ENCODE measurements at regions not wholly inside any gene's neighbourhood (a gene's known extent, or its start where the extent isn't known, plus 50 kb on each side); places are given as distances from the start of the nearest gene placed in this dataset.

- H3K4me3 ChIP-seq (ENCODE audit: low read length, poor library complexity, severe bottlenecking), result no peak overlapping the region
- H3K27me3 ChIP-seq (ENCODE audit: insufficient read depth, low read length, poor library complexity, severe bottlenecking), result no peaks in the 10 kb centered on the region
- no peaks in the 10 kb centered on the region for H3K36me3 ChIP-seq (ENCODE audit: insufficient read depth, low read length)
- no peaks in the 10 kb centered on the region for H4K20me1 ChIP-seq (ENCODE audit: insufficient read depth, low read length, poor library complexity, severe bottlenecking)
- H3K9me2 ChIP-seq (replicated peaks; ENCODE audit: low read depth, low read length), result no peaks in the 10 kb centered on the region
- no peak overlapping the region for H3K9ac ChIP-seq (ENCODE audit: low read depth, low read length, poor library complexity, severe bottlenecking)
- H3K79me2 ChIP-seq (ENCODE audit: insufficient read depth, low read length), result no peaks in the 10 kb centered on the region
- H3K4me2 ChIP-seq (ENCODE audit: low read depth, low read length, poor library complexity, severe bottlenecking), result no peak overlapping the region
- no peaks in the 10 kb centered on the region for H3K4me1 ChIP-seq (ENCODE audit: insufficient read depth, low read length, poor library complexity, severe bottlenecking)
- no peaks in the 10 kb centered on the region for H3F3A ChIP-seq (ENCODE audit: low read depth)
- H2AFZ ChIP-seq (ENCODE audit: low read length), result no peak overlapping the region
- no peaks in the 10 kb centered on the region for H3K9me3 ChIP-seq (ENCODE audit: insufficient read depth, low read depth, low read length)
- TF ChIP-seq EZH2phosphoT487 (IDR thresholded peaks at IDR 0.05; ENCODE audit: borderline replicate concordance) (no peak), CTCF (conservative IDR thresholded peaks at IDR 0.05; ENCODE audit: low read length) (no peak)
These were observed 234.4 kb upstream of the SRRM4 start for GRCh38 chr12:118746960-118747359.

GRCh38 chr12:118747771-118748170 is 233.6 kb upstream of the SRRM4 start:
- Histone ChIP-seq H3K4me1 (ENCODE audit: insufficient read depth, low read length, poor library complexity, severe bottlenecking) (no peaks in the 10 kb centered on the region), H3F3A (ENCODE audit: low read depth) (no peaks in the 10 kb centered on the region), H3K9me3 (ENCODE audit: insufficient read depth, low read depth, low read length) (no peaks in the 10 kb centered on the region), H3K36me3 (ENCODE audit: insufficient read depth, low read length) (no peaks in the 10 kb centered on the region), H3K4me2 (ENCODE audit: low read depth, low read length, poor library complexity, severe bottlenecking) (no peak overlapping the region), H4K20me1 (ENCODE audit: insufficient read depth, low read length, poor library complexity, severe bottlenecking) (no peaks in the 10 kb centered on the region), H3K79me2 (ENCODE audit: insufficient read depth, low read length) (no peaks in the 10 kb centered on the region), H3K4me3 (ENCODE audit: low read length, poor library complexity, severe bottlenecking) (no peak overlapping the region), H3K9me2 (replicated peaks; ENCODE audit: low read depth, low read length) (no peaks in the 10 kb centered on the region), H3K27me3 (ENCODE audit: insufficient read depth, low read length, poor library complexity, severe bottlenecking) (no peaks in the 10 kb centered on the region), H2AFZ (ENCODE audit: low read length) (no peak overlapping the region), H3K9ac (ENCODE audit: low read depth, low read length, poor library complexity, severe bottlenecking) (no peak overlapping the region)
- TF ChIP-seq CTCF (conservative IDR thresholded peaks at IDR 0.05; ENCODE audit: low read length), result no peak
- no peak for TF ChIP-seq EZH2phosphoT487 (IDR thresholded peaks at IDR 0.05; ENCODE audit: borderline replicate concordance)

GRCh38 chr12:118748478-118749380 is 232.6 kb upstream of the SRRM4 start:
- Histone ChIP-seq H3K9me3 (ENCODE audit: insufficient read depth, low read depth, low read length) (no peaks in the 10 kb centered on the region), H3K4me2 (ENCODE audit: low read depth, low read length, poor library complexity, severe bottlenecking) (no peak overlapping the region), H4K20me1 (ENCODE audit: insufficient read depth, low read length, poor library complexity, severe bottlenecking) (no peaks in the 10 kb centered on the region), H2AFZ (ENCODE audit: low read length) (no peak overlapping the region), H3K4me3 (ENCODE audit: low read length, poor library complexity, severe bottlenecking) (no peak overlapping the region), H3F3A (ENCODE audit: low read depth) (no peaks in the 10 kb centered on the region), H3K79me2 (ENCODE audit: insufficient read depth, low read length) (no peaks in the 10 kb centered on the region), H3K4me1 (ENCODE audit: insufficient read depth, low read length, poor library complexity, severe bottlenecking) (no peaks in the 10 kb centered on the region), H3K9ac (ENCODE audit: low read depth, low read length, poor library complexity, severe bottlenecking) (no peak overlapping the region), H3K36me3 (ENCODE audit: insufficient read depth, low read length) (no peaks in the 10 kb centered on the region), H3K9me2 (replicated peaks; ENCODE audit: low read depth, low read length) (no peaks in the 10 kb centered on the region), H3K27me3 (ENCODE audit: insufficient read depth, low read length, poor library complexity, severe bottlenecking) (no peaks in the 10 kb centered on the region)
- no peak for TF ChIP-seq CTCF (conservative IDR thresholded peaks at IDR 0.05; ENCODE audit: low read length)
- TF ChIP-seq EZH2phosphoT487 (IDR thresholded peaks at IDR 0.05; ENCODE audit: borderline replicate concordance), result no peak
